PC-9 (cell line): ENCODE measurements at regions not wholly inside any gene's neighbourhood (a gene's known extent, or its start where the extent isn't known, plus 50 kb on each side); places are given as distances from the start of the nearest gene placed in this dataset.

ENCODE experiments used
- EZH2 ChIP-seq: fragments of 200-600 bp; sonication (generic); IDR thresholded peaks from 2 replicates; pipeline ENCODE4 v1.8.0; 2017; ENCODE audit warnings: antibody characterized with exemption, low read depth
- TF ChIP-seq, protein P1 (sequence below): fragments of 200-600 bp; sonication (generic); conservative IDR thresholded peaks from 2 replicates; pipeline ENCODE4 v1.6.1; 2017; ENCODE audit warnings: mixed run types, antibody characterized with exemption, mild to moderate bottlenecking, moderate library complexity

DNA sequence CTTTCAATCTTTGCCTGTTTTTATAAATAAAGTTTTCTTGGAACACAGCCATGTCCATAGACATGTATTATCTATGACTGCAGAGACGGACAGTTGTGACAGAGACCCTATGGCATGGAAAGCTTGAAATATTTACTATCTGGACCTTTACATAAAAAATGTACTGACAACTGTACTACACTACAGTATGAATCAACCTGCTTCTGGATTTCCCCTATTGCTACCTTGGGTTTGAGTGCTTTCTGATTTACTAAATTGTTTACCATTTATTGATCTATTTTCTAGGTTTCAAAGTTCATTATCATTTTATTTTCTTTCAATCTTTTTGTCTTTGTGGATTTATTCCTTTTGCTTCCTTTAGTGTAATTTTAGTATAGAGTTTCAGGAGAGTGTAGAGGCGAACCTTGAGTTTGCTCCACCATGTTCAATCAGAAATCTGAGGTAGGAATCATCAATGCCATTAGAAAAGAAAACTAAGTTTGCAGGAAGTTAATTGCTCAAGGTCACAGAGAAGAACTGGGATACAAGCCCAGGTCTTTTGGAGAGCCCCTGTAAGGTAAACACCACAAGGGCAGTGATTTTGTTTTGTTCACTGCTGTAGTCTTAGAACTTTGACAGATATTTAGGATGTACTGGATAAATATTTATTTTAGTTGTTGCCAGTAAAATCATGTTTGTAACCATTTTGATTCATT is 352.8 kb upstream of the SYNCRIP start:
- no peak for TF ChIP-seq EZH2
- TF ChIP-seq, protein P1, sequence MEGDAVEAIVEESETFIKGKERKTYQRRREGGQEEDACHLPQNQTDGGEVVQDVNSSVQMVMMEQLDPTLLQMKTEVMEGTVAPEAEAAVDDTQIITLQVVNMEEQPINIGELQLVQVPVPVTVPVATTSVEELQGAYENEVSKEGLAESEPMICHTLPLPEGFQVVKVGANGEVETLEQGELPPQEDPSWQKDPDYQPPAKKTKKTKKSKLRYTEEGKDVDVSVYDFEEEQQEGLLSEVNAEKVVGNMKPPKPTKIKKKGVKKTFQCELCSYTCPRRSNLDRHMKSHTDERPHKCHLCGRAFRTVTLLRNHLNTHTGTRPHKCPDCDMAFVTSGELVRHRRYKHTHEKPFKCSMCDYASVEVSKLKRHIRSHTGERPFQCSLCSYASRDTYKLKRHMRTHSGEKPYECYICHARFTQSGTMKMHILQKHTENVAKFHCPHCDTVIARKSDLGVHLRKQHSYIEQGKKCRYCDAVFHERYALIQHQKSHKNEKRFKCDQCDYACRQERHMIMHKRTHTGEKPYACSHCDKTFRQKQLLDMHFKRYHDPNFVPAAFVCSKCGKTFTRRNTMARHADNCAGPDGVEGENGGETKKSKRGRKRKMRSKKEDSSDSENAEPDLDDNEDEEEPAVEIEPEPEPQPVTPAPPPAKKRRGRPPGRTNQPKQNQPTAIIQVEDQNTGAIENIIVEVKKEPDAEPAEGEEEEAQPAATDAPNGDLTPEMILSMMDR: no peak
